SJSA1 (cell line): ENCODE measurements at regions not wholly inside any gene's neighbourhood (a gene's known extent, or its start where the extent isn't known, plus 50 kb on each side); places are given as distances from the start of the nearest gene placed in this dataset.

Experiments used
- DNase-seq, 2 experiments: peaks; one replicate each; pipeline ENCODE4 v3.0.0-alpha.2; 2015 to 2020; ENCODE audit warnings: low spot score in 2 of 2, low read depth in 1 of 2
- H3K27ac ChIP-seq: fragments of 250-450 bp; sonication (Bioruptor Pico); 2 replicates; pipeline ENCODE4 v1.5.1; 2020; ENCODE audit warnings: mild to moderate bottlenecking, moderate library complexity
- H3K27me3 ChIP-seq: fragments of 250-450 bp; sonication (Bioruptor Pico); replicated peaks from 2 replicates; pipeline ENCODE4 v1.5.1; 2020; ENCODE audit warnings: mild to moderate bottlenecking, moderate library complexity
- H3K36me3 ChIP-seq: fragments of 250-450 bp; sonication (Bioruptor Pico); 2 replicates; pipeline ENCODE4 v1.5.1; 2020; ENCODE audit warnings: mild to moderate bottlenecking
- H3K4me1 ChIP-seq: fragments of 250-450 bp; sonication (Bioruptor Pico); replicated peaks from 2 replicates; pipeline ENCODE4 v1.6.1; 2021; ENCODE audit warnings: mild to moderate bottlenecking
- H3K4me3 ChIP-seq: fragments of 250-450 bp; sonication (Bioruptor Pico); 2 replicates; pipeline ENCODE4 v1.5.1; 2020; ENCODE audit warnings: mild to moderate bottlenecking
- H3K9me3 ChIP-seq: fragments of 250-450 bp; sonication (Bioruptor Pico); replicated peaks from 2 replicates; pipeline ENCODE4 v1.5.1; 2020; ENCODE audit warnings: mild to moderate bottlenecking

DNA sequence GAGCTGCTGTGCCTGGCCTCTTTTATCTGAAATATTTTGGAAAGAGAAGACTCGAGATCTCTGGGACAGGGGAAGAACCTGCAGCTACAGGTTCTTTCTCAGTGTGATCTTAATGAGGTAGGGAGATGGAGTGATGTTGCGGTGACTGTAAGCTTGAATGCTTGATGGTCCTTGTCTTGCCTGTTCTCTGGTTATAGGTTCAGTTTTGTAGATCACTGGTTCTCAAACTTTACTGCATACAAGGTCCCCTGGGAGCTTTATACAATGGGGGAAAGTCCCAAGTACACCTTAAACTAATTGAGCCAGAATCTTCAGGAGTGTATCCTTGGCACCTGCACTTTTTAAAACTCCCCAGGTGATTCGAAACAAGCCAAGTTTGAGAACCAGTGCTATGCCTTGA lies 136.7 kb upstream of the CXCR4 start:
- Histone ChIP-seq H3K27me3 (no peaks in the 10 kb centered on the region; the same call in 1 of the 2 replicates), H3K9me3 (no peaks in the 10 kb centered on the region), H3K4me1 (no peaks in the 10 kb centered on the region), H3K4me3 (no peak overlapping the region), H3K36me3 (no peaks in the 10 kb centered on the region), H3K27ac (no peak overlapping the region)
- DNase-seq, result no peak

- Histone ChIP-seq H3K27me3 (no peaks in the 10 kb centered on the region; the same call in 1 of the 2 replicates), H3K27ac (no peak overlapping the region), H3K9me3 (no peaks in the 10 kb centered on the region), H3K4me1 (no peaks in the 10 kb centered on the region), H3K36me3 (no peaks in the 10 kb centered on the region), H3K4me3 (no peak overlapping the region)
- no peak for DNase-seq
Measured at GRCh38 chr2:136253288-136254004, 135.5 kb upstream of the CXCR4 start.

- Histone ChIP-seq H3K36me3 (no peaks in the 10 kb centered on the region), H3K27ac (no peak overlapping the region), H3K27me3 (no peaks in the 10 kb centered on the region; the same call in 1 of the 2 replicates), H3K4me3 (no peak overlapping the region), H3K4me1 (no peaks in the 10 kb centered on the region), H3K9me3 (no peaks in the 10 kb centered on the region)
- DNase-seq, result no peak
Measured at GRCh38 chr2:136251885-136252585, 134.1 kb upstream of the CXCR4 start.

GRCh38 chr2:136251197-136251884 lies 133.4 kb upstream of the CXCR4 start:
- DNase-seq, result no peak
- no peaks in the 10 kb centered on the region for H3K9me3 ChIP-seq
- no peaks in the 10 kb centered on the region; the same call in 1 of the 2 replicates for H3K27me3 ChIP-seq
- H3K4me1 ChIP-seq, result peaks cover 2% of the 10 kb centered on the region
- H3K27ac ChIP-seq, result no peak overlapping the region
- H3K36me3 ChIP-seq, result no peaks in the 10 kb centered on the region
- H3K4me3 ChIP-seq, result no peak overlapping the region

DNA sequence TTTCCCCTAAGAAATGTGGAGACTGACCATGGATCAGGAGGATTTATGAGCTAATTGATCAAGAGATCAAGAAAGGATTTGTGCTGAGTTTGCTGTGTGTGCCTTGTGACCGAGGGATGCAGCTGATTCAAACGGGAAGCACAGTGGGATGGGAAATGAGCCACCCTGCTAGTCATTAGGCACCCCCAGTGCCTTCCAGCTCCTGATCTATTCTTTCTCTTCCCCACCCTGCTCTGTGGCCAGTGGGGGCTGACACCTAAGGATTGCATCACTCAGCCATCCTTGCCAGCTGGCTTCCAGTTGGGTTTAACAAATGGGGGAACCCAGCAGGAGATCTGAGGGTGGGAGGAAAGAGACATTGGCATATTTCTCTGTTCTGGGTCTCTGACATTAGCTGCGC lies 132.2 kb upstream of the CXCR4 start:
- Histone ChIP-seq H3K9me3 (no peaks in the 10 kb centered on the region), H3K4me3 (no peak overlapping the region), H3K27ac (no peak overlapping the region), H3K4me1 (peaks cover 11% of the 10 kb centered on the region), H3K27me3 (no peaks in the 10 kb centered on the region; the same call in 1 of the 2 replicates), H3K36me3 (no peaks in the 10 kb centered on the region)
- no peak for DNase-seq

- no peaks in the 10 kb centered on the region for H3K9me3 ChIP-seq
- H3K36me3 ChIP-seq, result no peaks in the 10 kb centered on the region
- no peaks in the 10 kb centered on the region; the same call in 1 of the 2 replicates for H3K27me3 ChIP-seq
- DNase-seq, result no peak
- no peak overlapping the region for H3K27ac ChIP-seq
- H3K4me3 ChIP-seq, result no peak overlapping the region
- H3K4me1 ChIP-seq, result peaks cover 11% of the 10 kb centered on the region
Measured at GRCh38 chr2:136248907-136249306, 131.0 kb upstream of the CXCR4 start.

- Histone ChIP-seq H3K27ac (no peak overlapping the region), H3K4me3 (no peak overlapping the region), H3K4me1 (peaks cover 11% of the 10 kb centered on the region), H3K36me3 (no peaks in the 10 kb centered on the region), H3K27me3 (no peaks in the 10 kb centered on the region; the same call in 1 of the 2 replicates), H3K9me3 (no peaks in the 10 kb centered on the region)
- no peak for DNase-seq
Measured at GRCh38 chr2:136248242-136248641, 130.3 kb upstream of the CXCR4 start.

DNA sequence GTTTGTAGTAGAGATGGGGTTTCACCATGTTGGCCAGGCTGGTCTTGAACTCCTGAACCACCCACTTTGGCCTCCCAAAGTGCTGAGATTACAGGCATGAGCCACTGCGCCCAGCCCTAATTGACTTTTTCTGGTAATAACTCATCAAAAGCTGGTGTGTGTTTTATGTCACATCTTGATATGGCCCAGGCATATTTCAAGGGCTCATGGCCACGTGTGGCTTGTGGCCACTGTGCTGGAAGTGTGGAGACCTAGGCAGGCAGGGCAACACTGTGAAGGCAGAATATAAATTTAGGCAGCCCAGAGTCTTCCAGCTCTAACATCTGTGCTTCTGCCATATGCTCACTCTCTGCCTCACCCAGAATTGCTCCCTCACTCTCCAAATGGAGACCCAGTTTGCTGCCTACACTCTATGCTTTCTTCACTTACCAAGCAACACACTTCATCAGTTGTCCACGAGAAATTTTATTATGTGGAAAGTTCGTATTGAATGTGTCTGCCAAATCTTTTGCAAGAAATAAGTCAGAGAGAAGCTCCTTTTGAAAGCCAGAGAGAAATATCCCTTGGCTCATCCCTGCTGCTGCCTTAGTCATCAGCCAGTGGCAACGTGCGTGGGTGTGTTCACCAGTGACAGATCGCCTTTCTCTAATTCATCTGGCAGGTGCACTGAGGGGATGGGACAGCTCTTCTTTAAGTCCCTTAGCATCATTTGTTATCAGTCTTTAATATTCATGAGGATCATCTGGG lies 129.4 kb upstream of the CXCR4 start:
- Histone ChIP-seq H3K4me1 (peaks cover 11% of the 10 kb centered on the region), H3K27me3 (no peaks in the 10 kb centered on the region; the same call in 1 of the 2 replicates), H3K9me3 (no peaks in the 10 kb centered on the region), H3K36me3 (no peaks in the 10 kb centered on the region), H3K4me3 (no peak overlapping the region), H3K27ac (no peak overlapping the region)
- DNase-seq, result no peak

GRCh38 chr2:136246086-136246669 lies 128.2 kb upstream of the CXCR4 start:
- no peak overlapping the region for H3K27ac ChIP-seq
- H3K36me3 ChIP-seq, result no peaks in the 10 kb centered on the region
- no peak overlapping the region for H3K4me3 ChIP-seq
- H3K27me3 ChIP-seq, result no peaks in the 10 kb centered on the region
- peak; percentile 34 to 68 for DNase-seq
- H3K4me1 ChIP-seq, result peaks cover 11% of the 10 kb centered on the region
- no peaks in the 10 kb centered on the region for H3K9me3 ChIP-seq

DNA sequence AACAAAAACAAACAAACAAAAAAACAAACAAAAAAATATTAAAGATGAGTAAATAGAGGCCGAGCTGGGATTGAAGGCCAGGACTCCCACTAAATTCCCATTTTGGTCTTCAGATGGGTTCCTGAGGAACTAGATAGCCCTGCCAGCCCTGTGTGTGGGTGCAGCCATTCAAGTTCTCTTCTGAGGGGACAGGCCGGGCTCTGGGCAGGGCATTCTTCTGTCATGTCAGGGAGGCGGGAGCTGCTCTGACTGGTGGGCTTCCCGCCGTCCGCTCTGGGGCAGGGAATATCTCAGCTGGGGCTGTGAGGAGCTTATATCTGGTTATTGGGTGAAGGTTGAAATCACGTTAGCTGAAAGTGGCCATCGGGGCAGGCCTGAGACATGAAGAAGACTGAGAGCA lies 127.3 kb upstream of the CXCR4 start:
- Histone ChIP-seq H3K9me3 (no peaks in the 10 kb centered on the region), H3K36me3 (no peaks in the 10 kb centered on the region), H3K27me3 (no peaks in the 10 kb centered on the region), H3K4me1 (peaks cover 11% of the 10 kb centered on the region), H3K4me3 (no peak overlapping the region), H3K27ac (no peak overlapping the region)
- no peak for DNase-seq

- Histone ChIP-seq H3K4me1 (peaks cover 14% of the 10 kb centered on the region), H3K4me3 (no peak overlapping the region), H3K27ac (no peak overlapping the region), H3K9me3 (no peaks in the 10 kb centered on the region), H3K36me3 (no peaks in the 10 kb centered on the region), H3K27me3 (no peaks in the 10 kb centered on the region)
- no peak for DNase-seq
Measured at GRCh38 chr2:136244536-136244885, 126.6 kb upstream of the CXCR4 start.

DNA sequence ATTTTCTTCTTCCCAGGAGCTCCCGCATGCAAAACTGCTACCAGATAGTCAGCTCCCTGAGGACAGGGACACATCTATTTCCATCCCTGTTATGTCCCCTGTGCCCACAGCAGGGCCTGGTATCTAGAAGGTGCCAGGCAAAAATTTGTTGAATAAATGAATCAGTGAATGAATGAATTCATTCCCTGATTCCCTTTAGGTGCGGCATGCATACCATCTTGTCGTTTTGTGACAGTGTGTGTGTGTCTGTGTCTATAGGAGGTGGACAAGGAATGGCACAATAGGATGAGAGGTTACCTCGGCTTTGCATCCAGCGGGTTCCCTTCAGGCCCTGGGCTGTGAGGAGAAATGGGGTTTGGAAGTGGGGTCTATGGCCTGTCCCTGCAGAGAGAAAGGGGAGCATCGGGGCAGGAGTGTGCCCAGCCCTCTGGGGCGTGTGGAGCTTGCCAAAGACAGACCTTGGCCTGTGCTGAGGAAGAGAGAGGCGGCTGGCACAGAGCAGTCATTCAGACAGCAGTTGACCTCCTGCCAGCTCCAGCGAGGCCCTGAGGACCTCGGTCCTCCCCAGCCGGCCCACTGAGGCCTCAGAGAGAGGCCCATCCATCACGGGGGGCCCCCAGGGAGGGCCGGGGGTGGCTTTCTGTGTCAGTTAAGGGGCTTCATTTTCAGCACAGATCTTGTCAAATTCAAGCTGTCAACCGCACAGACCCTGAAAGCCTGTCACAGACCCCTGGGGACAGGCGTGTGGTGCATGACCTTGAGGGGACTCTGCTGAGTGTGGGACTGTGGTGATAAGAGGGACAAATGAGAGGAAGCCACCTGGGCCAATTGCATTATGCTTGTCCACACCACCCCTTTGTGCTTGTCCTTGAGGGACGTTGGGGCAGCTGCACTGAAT lies 125.9 kb upstream of the CXCR4 start:
- Histone ChIP-seq H3K27me3 (no peaks in the 10 kb centered on the region), H3K4me3 (no peak overlapping the region), H3K4me1 (peaks cover 20% of the 10 kb centered on the region), H3K9me3 (no peaks in the 10 kb centered on the region), H3K36me3 (no peaks in the 10 kb centered on the region), H3K27ac (no peak overlapping the region)
- no peak for DNase-seq
